ENCODE measurements at regions not wholly inside any gene's neighbourhood (a gene's known extent, or its start where the extent isn't known, plus 50 kb on each side); places are given as distances from the start of the nearest gene placed in this dataset.
"Not testable (repeated sequence)": the region's sequence is repeated elsewhere in the genome, so short reads cannot be mapped to it uniquely, and the experiment has no call there.

DNA sequence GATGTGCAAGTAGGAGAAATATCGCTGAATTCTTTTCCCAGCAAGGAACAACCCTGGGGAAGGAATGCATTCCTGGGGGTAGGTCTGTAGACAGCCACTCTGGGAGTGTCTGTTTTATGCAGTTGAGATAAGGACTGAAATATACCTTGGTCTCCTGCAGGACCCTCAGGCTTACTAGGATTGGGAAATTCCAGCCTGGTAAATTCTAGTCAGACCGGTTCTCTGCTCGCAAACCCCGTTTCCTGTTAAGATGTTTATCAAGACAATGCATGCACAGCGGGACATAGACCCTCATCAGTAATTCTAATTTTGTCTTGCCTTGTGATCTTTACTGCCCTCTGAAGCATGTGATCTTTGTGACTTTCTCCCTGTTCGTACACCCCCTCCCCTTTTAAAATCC lies 839.0 kb downstream of the REEP3 start:
- not testable (repeated sequence) for DNase-seq

DNA sequence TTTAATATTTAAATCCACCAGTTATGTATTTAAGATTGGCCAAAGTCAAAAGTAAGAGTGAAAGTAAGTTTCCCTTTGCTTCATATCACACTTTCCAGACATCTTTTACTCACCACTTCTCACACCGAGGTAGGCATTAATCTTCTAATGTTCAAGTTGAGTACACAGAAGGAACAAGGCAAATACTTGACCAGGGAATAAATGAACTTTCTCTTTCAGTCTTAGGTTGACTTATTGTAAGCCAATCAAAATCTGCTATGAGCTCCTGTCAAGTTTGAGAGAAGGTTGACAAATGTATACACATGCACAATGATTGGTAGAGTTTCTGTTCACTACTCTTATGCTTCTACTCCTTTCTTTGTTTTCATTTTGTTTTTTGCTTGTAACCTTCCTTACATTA lies 842.5 kb downstream of the REEP3 start:
- DNase-seq = no peak

DNA sequence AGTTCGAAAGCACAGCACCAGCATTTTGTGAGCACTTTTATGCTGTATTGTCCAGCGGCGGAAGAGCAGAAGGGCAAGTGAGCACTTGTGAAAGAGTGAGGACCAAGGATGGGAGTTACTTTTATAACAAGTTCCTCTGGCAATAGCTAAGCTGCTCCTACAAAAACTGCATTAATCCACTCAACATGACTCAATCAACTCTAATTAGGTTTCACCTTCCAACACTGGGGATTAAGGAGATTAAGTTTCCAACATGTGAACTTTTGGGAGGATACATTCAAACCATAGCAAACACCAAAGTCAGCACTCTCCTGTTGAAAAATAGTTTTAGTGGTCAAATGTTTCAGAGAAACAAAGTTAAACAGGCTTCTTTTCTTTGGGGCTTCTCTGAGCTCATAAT lies 844.5 kb downstream of the REEP3 start:
- no peak for DNase-seq

DNA sequence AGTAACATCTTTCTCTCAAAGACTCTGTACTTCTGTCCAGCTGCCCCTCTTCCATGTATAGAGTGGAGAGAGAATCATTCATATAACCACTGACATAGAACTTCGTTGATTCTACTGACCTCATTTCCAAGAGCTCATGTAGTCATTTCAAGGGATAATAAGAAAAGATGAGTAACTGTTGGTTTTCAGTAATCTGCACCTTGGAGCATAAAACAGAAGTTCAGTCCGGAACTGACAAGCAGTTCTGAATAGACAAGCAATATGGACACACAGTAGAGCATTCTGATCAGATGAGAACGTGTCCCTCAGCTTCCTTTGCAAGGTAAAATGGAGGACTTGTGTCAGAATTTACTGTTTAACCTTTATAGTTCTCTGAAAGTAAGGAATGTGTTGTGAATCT lies 847.1 kb downstream of the REEP3 start:
- DNase-seq = no peak

DNA sequence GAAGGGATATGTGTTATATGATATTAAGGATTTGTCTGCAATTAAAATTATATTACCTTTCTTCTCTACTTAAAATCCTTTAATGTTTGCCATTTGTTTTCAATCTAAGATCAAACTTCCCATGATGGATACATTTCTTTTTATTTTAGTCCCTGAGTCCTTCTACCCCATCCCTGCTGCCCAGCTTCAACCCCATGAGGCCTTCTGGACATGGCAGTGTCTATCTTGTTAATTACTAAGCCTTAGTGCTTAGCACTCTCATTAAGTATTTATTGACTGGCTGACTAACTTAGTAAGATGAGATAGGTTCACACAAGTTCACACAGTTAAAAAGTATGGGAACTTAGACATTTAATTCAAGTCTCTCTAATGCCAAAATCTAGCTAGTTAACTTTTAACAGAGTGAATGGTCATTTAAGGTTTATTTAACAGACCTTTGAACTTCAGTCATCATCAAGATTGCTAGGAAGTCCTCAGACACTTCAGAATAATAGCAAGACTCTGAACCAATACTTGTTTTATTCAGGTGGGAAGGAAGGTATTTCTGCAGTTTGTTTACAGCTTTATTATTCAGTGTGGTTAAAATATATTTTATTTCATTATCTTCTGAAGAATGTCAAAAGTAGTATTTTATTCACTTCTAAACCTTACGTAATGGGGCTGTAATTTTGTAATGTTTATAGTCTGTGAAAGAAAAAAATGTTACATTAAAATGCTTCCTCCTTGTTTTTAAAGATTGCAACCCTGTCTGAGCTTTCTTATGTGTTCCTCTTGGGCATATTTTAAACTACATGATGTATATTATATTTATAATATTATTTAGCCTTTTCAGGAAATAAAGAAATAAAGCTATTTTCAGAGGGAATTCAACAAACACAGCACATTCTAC lies 848.9 kb downstream of the REEP3 start:
- DNase-seq = no peak

DNA sequence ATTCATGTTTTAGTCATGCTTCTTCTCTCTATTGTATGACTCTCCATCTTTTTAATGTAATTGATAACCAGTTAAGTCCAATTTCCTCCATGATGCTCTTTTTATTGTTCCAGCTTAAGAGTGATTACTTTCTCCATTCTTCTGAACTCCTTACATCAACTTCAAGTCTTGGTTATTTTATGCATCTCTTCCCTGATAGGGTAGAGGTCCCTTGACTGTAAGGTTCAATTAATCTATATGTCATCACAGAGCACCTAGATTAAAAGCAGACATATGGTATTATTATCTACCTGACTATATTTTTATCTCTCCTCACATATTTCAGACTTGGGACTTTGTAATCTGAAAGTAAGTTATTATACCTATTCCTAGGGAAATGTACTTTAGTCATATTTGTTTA lies 853.1 kb downstream of the REEP3 start:
- DNase-seq = no peak

DNA sequence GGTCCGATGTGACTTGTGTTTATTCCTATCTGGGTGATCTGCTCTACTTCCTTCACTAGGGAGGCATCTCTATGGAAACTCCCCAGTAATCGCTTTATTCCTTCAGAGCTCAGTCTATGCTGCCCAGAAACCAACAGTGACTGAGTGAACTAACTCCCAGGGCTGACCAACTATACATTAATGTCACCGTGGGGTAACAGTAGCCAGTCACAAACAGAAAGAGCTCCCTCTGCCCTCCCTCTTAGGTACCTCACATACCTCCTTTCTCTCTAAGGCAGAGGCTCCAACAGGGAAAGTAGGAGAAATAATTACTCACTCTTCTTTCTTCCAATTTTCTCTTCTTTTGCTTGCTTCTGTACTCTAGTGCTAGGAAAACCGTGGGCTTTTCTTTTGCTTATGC lies 855.0 kb downstream of the REEP3 start:
- no peak for DNase-seq

DNA sequence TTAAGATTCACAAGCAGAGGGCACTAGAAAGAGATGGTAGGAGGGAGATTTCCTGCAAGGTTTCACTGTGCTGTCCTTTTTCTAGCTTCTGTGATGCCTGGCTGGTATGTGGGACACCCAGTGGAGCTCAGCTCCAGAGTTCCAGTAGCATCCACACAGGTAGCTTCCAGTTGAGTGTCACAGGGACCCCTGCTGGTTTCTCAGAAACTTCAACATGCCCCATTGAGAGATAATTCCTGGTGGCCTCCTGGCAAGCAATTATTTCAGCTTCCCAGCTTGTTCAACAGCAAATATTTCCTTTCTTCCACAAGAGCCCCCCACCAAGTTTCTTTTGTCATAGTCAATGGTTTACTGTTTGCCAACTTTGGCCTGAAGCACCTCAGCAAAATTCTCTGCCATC lies 858.7 kb downstream of the REEP3 start:
- no peak for DNase-seq

DNA sequence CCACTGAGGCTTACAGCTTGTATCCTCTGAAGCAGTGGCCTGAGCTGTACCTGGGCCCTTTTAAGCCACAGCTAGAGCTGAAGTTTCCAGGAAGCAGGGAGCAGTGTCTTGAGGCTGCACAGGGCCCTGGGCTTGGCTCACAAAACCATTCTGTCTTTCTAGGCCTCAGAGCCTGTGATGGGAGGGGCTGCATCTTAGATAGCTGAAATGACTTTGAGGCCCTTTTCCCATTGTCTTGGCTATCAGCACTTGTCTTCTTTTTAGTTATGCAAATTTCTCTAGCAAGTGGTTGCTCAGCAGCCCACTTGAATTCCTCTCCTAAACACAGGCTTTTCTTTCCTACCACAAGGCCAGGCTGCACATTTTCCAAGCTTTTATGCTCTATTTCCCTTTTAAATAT lies 864.2 kb downstream of the REEP3 start:
- no peak for DNase-seq

DNA sequence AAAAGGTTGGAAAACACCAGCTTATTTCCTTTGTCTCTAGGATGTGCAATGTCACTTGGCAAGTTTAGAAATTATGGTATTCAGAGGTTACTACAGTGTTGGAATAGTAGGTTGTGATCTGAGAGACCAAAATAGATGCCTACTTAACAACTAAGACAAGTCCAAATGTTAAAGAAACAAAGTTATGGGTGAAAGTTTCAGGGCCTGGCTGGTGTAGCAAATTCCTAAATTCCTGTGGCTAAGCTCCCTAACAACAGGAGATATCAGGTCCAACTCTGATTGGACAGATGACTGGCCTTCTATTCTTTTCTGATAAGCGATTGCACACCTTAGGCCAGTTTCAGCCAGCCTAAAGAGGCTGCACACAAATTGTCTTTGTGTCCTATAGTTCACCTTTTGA lies 873.5 kb downstream of the REEP3 start:
- no peak for DNase-seq

DNA sequence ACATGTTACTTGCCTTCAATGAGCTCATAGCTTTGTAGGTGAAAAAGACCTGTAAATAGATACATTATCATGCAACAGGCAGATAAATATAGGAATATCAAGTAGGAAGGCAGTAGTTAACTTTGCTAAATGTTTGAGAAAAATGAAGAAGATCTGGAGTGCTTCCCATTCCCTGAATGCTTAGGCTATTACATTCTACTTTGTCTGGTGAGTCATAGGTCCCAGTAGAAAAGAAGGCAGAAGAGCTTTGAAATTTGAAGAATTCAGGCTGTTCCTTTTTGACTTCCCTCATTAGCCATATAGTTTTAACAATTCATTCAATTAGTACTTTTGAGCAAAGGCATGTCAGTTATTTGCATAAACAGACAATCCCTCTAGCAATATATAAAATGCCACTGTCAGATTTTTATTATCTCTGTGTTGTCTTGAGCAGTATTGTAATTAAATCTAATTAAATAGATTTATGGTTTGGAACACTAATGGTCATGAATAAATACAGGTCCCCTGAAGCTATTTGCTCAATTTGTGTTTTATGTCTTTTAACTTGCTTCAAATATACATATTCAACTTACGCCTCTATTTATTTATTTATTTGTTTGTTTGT lies 875.0 kb downstream of the REEP3 start:
- DNase-seq = no peak

DNA sequence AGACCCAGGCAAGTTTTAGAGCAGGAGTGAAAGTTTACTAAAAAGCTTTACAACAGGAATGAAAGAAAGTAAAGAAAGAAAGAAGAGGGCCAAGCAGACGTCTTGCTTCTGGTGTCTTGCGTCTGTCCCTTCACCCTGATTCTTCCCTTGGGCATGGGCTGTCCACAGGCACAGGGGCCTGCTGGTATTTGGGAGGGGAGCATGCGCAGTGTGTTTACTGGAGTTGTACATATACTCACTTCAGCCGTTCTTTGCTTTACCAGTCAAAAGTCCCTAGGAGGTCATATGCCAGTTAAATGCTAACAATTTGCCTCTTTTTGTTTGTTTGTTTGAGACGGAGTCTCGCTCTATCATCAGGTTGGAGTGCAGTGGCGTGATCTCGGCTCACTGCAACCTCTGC lies 875.9 kb downstream of the REEP3 start:
- no peak for DNase-seq

DNA sequence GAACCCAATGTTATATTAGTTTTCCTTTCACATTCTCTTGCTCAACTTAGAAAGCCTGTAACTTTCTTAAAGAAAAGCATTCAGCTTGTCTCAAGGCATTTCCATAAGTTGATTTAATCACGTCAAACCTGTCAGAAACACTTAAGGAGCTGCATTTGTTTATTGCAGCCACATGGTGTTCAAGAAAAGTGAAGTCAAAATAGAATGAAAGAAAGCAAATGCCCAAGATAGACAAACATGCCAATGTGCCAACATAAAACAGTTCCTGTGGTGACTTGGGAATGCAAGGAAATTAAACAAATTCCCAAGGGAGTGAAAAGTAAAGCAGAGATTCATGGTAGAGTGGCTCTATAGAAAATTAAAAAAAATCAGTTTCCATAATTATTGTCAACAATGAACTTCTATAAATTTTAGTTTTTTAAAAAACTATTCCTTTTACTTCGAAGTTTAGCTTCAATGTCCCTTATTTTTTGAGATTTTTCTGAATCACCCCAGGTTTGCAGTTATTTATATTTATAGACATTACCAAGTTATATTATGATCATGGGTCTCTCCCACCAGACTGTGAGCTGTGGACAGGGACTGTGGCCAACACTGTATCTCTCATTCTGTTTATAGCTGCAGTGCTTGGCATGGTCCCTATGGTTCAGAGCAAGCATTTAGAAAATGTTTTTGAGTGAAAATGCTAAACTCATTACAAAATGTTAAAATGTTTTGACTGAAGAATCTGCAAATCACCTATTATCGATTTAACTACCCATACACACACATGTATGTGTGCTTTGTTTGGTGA lies 887.4 kb downstream of the REEP3 start:
- no peak for DNase-seq

DNA sequence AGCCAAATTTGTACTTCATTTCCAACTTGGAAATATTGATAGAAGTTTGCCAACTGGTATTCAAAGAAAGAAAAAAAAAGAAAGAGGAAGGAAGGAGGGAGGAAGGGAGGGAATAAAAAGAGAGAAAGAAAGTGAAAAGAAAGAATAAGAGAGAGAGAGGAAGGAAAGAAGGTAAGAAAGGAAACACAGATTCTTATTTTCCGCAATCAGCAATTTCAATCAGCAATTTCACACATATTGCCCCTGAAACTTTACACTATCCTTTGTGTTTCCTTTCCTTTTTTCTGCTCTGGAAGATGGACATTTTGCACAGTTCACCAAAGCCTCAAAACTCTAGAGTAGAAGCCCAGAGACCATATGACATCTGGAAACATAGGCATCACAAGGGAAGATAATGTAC lies 888.1 kb downstream of the REEP3 start:
- DNase-seq = no peak

DNA sequence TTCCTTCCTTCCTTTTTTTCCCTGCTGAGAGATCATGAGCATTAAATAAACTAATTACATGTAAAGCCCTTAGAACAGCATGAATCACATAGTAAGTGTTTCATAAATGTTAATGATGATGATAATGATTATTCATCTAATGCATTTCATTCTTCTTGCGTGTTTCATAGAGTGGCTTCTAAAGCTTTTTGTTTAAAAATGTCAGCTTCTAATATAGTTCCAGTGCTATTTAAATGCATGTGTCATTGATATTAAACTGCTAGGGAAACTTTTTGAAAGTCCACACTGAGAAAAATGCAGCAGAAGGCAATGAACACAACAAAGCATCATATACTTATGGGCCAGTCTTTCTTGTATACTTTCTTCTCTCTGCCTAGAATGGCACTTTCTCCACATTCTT lies 894.8 kb downstream of the REEP3 start:
- DNase-seq = no peak

DNA sequence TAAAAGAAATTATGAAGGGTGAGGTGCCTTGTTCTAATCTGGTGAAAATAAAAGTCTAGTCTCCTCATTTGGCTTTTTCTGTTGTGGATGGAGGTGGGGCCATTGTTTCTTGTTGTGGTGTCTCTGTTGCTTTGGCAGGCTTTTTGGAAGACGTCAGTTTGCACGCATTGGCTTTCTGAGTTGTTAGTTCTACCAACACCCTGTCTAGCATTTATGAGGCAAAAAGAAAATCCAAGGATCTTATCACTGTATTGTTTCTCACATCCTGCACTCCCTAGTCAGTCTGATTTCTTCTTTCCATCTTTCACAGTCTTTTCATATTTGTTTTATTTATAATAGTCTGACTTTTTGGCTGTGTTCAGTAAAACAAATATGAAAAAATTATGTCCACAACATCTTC lies 898.3 kb downstream of the REEP3 start:
- DNase-seq = no peak

DNA sequence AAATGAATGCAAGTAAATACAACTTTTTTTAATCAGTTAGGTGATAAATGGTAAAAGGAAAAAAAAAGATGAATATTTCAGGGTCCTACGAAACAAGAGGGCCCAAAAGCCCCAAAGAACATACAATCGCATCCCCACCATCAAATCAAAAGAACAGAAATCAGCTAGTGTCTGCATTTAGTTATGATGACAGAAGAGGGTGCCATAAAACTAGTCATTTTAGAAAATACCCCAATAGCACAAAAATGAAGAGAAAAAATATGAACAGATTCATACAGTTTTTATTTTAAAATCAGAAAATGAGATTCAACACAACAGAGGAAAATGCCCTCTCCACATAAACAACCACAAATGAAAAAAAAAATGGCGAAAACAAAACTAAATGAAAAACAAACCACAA lies 905.5 kb downstream of the REEP3 start:
- no peak for DNase-seq

DNA sequence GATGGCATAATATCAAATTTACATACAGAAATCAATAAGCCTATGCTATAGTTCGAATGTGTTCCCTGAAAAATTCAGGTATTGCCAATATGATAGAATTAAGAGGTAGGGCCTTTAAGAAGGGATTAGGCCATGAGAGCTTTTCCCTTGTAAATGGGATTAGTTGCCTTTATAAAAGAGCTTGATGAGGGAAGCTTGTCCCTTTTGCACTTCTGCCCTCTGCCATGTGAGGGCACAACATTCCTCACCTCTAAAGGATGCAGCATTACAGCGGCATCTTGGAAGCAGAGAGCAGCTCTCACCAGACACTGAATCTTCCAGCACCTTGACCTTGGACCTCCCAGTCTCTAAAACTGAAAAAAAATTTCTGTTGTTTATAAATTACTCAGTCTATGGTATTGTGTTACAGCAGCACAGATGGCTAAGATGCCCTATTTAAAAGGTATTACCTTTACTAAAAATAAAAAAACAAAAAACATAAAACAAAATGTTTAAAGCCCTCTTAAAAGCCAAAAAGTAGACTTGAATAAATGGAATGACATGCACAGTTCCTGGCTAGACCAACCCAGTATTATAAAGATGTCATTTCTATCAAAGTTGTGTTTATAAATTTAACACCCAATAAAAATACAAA lies 909.6 kb downstream of the REEP3 start:
- DNase-seq = no peak

DNA sequence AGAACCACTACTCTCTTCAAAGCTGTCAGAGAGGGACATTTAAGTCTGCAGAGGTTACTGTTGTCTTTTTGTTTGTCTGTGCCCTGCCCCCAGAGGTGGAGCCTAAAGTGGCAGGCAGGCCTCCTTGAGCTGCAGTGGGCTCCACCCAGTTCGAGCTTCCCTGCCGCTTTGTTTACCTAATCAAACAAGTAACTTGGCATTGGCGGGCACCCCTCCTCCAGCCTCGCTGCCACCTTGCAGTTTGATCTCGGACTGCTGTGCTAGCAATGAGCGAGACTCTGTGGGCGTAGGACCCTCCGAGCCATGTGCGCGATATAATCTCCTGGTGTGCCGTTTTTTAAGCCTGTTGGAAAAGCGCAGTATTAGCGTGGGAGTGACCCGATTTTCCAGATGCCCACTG lies 920.7 kb downstream of the REEP3 start:
- not testable (repeated sequence) for DNase-seq

DNA sequence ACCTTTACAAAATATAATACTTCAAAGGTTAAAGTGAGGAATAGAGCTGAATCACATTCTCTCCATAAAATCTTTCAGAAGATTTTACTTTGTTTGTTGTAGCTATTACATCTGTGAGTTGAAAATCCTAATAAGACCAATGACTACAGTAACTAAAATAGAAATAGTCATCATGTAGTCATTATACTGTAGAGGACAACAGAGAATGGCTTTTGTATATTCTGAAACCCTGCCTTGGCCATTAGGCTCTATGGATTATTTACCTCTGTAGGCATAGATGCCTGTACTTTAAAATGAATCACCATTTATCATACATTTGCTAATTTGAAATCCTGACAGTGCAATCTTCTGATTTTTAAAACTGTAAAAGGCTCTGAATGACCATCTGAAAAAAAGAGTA lies 923.0 kb downstream of the REEP3 start:
- DNase-seq = no peak

DNA sequence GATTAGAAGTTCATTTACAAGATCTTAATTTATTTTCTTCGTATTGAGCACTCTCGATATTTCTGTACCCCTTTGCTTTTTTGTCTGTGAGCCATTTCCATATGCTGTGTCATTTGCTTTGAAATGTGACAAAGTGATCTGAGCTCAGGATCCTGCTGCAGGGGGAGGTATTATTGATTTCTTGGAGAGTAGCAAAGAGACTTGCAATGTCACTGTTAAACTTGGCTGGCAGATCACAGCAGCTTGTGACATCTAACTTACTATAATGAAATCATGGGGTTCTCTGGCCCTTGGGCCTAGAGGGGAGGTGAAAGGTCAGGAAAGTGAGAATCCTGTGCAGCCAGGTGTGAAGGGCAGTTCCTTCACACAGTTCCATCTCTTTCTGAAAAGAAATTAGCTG lies 923.4 kb downstream of the REEP3 start:
- DNase-seq = no peak

DNA sequence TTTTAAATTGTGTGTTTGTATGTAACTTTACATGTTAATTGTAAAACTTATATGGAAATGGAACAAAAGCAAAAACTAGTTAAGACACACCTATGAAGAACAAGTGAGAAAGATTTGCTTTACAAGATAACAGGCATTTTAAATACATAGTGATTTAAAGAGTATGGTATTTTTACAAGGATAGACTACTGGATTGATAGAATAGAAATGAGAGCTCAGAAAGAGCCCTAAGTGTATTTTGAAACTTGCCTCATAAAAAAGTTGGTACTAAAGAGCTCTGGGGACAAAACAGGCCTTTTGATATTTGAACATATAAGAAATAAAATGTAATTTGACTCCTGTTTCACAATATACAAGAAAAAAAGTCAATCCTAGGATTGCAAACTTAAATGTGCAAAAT lies 928.4 kb downstream of the REEP3 start:
- no peak for DNase-seq

DNA sequence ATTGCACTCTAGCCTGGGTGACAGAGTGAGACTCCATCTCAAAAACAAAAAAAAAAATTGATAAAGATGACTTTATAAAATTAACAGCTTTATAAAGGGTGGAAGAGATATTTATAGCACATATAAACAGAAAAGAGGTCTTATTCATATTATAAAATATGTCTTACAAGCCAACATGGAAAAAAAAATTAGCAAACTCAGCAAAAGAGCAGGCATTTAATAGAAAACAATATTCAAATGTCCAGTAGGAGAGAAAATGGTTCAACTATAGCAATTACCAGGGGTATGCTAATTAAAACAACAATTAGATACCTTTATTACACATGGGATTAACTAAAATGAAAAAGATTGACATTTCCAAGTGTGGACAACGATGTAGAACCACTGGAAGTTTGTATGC lies 929.1 kb downstream of the REEP3 start:
- no peak for DNase-seq

DNA sequence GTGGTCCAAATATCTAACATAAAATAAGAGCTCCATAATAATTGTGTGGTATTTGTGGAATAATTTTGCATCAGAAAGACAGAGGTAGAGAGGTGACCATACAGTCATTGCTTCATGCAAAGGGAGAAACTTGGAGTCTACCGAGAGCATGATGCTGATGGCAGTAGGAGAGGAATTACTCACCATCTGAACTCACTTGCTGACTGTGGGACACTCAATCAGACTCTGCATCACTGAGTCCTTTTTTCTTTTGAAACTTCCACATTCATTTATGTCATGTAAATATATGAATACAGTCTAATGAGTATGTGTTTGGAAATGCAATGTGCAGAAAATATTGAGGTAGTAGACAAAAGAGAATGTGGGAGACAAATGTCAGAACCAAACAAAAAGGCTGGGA lies 933.8 kb downstream of the REEP3 start:
- no peak for DNase-seq
